ENCODE measurements at regions not wholly inside any gene's neighbourhood (a gene's known extent, or its start where the extent isn't known, plus 50 kb on each side); places are given as distances from the start of the nearest gene placed in this dataset.
"Not testable (repeated sequence)": the region's sequence is repeated elsewhere in the genome, so short reads cannot be mapped to it uniquely, and the experiment has no call there.

DNA sequence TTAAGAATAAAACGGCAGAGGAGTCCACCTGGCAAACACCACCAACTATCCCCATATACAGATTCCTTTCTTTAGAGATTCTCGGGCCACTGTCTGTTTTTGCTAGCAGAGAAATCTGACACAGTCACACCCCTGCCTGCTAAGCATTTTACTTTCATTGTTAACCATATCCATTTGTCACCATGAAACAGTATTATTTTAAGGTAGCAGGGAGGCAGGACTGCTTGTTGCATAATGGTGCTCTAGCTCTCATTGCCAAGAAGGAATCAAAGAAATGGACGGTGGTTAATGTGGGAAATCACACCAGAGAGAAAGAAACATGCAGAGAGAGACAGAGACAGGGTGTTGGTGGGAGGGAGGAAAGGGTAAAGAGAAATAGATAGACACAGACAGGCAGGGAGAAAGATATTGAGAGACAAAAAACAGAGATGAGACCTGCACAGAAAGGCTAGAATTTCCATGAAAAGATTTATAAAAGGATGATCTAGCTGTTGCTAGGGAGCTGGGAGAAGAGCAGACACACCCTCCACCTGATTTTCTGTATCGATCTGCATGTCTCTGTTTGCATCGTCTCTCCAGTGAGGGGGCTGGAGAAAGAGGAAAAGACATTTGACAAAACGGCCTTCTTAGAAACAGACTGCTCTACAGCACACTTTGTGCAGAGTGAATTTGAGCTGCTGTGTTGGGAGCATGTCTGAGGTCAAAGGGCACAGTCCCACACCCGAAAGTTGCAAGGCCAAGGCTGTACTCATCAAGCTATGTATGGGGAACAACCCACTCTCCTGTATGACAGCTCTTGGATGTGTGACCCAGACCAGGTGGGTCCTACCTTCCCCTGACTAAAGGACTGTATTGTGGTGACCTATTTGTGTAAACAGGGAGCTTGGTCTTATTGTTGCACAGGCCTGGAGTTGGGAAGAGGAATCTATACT lies 303.1 kb downstream of the FZD1 start:
- no peaks in the 10 kb centered on the region for H3K27me3 ChIP-seq (ENCODE audit: control insufficient read depth in 2 of 2, insufficient read depth in 1 of 2, low read length in 1 of 2)
- no peaks in the 10 kb centered on the region for H3K4me1 ChIP-seq (ENCODE audit: control insufficient read depth in 2 of 2, insufficient read depth in 2 of 2, low read length in 2 of 2)
- no peak overlapping the region for H3K4me3 ChIP-seq (ENCODE audit: low read length in 2 of 2)
- H3K27ac ChIP-seq (ENCODE audit: low read depth in 1 of 2, low read length in 1 of 2): no peak overlapping the region
- no peaks in the 10 kb centered on the region for H3K36me3 ChIP-seq (ENCODE audit: control insufficient read depth in 2 of 2, insufficient read depth in 2 of 2, low read length in 1 of 2)
- no peak for DNase-seq (ENCODE audit: low read depth in 6 of 9, low spot score in 9 of 9)
- 77% methylated on average over 7 of the region's 7 CpGs for WGBS
- no peaks in the 10 kb centered on the region for H3K9me3 ChIP-seq (ENCODE audit: control insufficient read depth in 2 of 2, insufficient read depth in 1 of 2, low read length in 1 of 2)

DNA sequence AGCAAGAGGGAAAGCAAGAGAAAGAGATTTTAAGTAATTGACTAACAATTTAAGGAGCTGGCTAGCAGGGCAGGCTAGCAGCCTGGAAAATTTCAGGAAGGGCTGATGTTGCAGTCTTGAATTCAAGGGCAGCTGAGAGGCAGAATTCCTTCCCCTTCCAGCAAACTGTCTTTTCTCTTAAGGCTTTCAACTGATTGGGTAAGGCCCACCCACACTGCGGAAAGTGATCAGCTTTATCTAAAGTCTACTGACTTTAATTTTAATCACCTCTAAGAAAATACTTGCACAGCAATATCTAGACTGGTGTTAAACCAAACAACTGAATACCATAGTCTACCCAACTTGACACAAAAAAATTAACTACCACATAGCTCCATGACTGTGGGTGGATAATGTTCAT lies 303.9 kb downstream of the FZD1 start:
- no peak for DNase-seq (ENCODE audit: low read depth in 6 of 9, low spot score in 9 of 9)
- no peaks in the 10 kb centered on the region for H3K36me3 ChIP-seq (ENCODE audit: control insufficient read depth in 2 of 2, insufficient read depth in 2 of 2, low read length in 1 of 2)
- H3K9me3 ChIP-seq (ENCODE audit: control insufficient read depth in 2 of 2, insufficient read depth in 1 of 2, low read length in 1 of 2): no peaks in the 10 kb centered on the region
- no peak overlapping the region for H3K4me3 ChIP-seq (ENCODE audit: low read length in 2 of 2)
- no peak overlapping the region for H3K27ac ChIP-seq (ENCODE audit: low read depth in 1 of 2, low read length in 1 of 2)
- no peaks in the 10 kb centered on the region for H3K27me3 ChIP-seq (ENCODE audit: control insufficient read depth in 2 of 2, insufficient read depth in 1 of 2, low read length in 1 of 2)
- 95% methylated on average over 1 of the region's 1 CpG for WGBS
- H3K4me1 ChIP-seq (ENCODE audit: control insufficient read depth in 2 of 2, insufficient read depth in 2 of 2, low read length in 2 of 2): no peaks in the 10 kb centered on the region

DNA sequence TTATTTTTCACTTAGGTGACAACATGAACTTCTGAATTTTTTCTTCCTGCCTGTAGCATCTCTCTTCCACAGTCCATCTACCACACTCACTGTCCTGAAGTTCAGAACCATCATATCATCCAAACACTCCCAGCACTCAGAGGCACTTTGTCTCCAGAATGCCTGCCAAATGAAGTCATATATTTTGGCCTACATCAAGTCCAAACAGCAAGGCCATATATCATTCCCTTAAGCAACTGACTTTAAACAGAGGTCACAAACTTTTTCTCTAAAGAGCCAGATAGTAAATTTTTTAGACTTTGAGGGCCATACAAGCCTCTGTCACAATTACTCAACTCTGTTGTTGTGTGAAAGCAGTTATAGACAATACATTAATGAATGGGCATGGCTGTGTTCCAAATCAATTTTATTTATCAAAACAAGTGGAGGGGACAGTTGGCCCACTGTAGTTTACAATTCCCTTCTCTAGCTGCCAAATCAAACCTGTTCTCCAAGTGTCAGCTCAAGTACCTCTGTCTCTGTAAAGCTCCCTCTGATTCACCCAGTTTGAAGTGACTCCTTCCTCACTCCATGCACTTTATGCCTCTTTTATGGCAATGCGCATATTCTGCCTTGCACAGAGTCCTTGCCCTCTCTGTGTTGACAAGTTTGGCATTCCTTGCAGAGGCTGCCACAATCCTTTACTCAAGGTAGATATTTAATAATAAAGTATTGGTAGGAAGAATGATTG lies 305.7 kb downstream of the FZD1 start:
- H3K27me3 ChIP-seq (ENCODE audit: control insufficient read depth in 2 of 2, insufficient read depth in 1 of 2, low read length in 1 of 2): no peaks in the 10 kb centered on the region
- no peak for DNase-seq (ENCODE audit: low read depth in 6 of 9, low spot score in 9 of 9)
- no peaks in the 10 kb centered on the region for H3K36me3 ChIP-seq (ENCODE audit: control insufficient read depth in 2 of 2, insufficient read depth in 2 of 2, low read length in 1 of 2)
- H3K27ac ChIP-seq (ENCODE audit: low read depth in 1 of 2, low read length in 1 of 2): no peak overlapping the region
- H3K4me3 ChIP-seq (ENCODE audit: low read length in 2 of 2): no peak overlapping the region
- no peaks in the 10 kb centered on the region for H3K9me3 ChIP-seq (ENCODE audit: control insufficient read depth in 2 of 2, insufficient read depth in 1 of 2, low read length in 1 of 2)
- no peaks in the 10 kb centered on the region for H3K4me1 ChIP-seq (ENCODE audit: control insufficient read depth in 2 of 2, insufficient read depth in 2 of 2, low read length in 2 of 2)
- WGBS: 98% methylated on average over 1 of the region's 1 CpG

DNA sequence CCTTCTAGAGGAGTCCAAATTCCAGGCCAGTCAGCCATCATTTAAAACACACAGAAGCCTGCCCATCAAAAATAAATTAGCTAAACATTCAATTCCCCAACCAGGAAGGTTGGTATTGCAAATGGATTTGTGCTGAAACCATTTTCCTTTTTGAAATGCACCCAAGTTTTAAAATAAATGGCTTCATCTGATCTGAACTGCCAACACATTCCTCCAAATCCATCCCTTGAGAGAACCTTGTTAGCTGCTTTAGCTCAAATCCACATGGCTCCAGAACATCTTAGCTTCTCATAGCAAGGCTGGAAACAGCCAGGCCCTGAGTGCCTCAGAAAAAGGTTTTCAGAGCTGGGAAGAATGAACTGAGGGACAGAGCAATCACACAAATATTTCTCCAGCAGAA lies 306.3 kb downstream of the FZD1 start:
- Histone ChIP-seq H3K4me3 (ENCODE audit: low read length in 2 of 2) (no peak overlapping the region), H3K36me3 (ENCODE audit: control insufficient read depth in 2 of 2, insufficient read depth in 2 of 2, low read length in 1 of 2) (no peaks in the 10 kb centered on the region), H3K4me1 (ENCODE audit: control insufficient read depth in 2 of 2, insufficient read depth in 2 of 2, low read length in 2 of 2) (no peaks in the 10 kb centered on the region), H3K27me3 (ENCODE audit: control insufficient read depth in 2 of 2, insufficient read depth in 1 of 2, low read length in 1 of 2) (no peaks in the 10 kb centered on the region), H3K27ac (ENCODE audit: low read depth in 1 of 2, low read length in 1 of 2) (no peak overlapping the region), H3K9me3 (ENCODE audit: control insufficient read depth in 2 of 2, insufficient read depth in 1 of 2, low read length in 1 of 2) (no peaks in the 10 kb centered on the region)
- DNase-seq (ENCODE audit: low read depth in 6 of 9, low spot score in 9 of 9): no peak

DNA sequence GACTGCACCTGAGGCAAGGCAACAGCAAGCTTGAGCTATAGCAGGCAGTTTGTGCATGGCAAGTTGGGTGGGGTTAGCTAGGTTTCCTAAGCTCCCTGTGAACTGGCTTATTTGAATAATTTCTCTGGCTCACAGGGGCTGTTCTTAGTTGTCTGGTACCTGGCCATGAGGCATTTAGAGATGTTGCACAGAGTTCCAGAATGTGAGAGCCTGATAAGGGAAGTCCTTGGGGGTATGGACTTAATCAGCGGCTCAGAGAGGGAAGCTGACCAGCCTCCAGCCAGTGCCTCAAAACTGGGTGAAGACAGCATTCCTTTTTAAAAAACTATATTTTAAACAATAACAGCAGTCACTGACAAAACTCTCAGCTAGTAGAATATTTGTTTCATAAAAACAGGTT lies 307.4 kb downstream of the FZD1 start:
- no peaks in the 10 kb centered on the region for H3K36me3 ChIP-seq (ENCODE audit: control insufficient read depth in 2 of 2, insufficient read depth in 2 of 2, low read length in 1 of 2)
- H3K4me3 ChIP-seq (ENCODE audit: low read length in 2 of 2): no peak overlapping the region
- no peak overlapping the region for H3K27ac ChIP-seq (ENCODE audit: low read depth in 1 of 2, low read length in 1 of 2)
- 91% methylated on average over 1 of the region's 1 CpG for WGBS
- no peaks in the 10 kb centered on the region for H3K4me1 ChIP-seq (ENCODE audit: control insufficient read depth in 2 of 2, insufficient read depth in 2 of 2, low read length in 2 of 2)
- no peaks in the 10 kb centered on the region for H3K9me3 ChIP-seq (ENCODE audit: control insufficient read depth in 2 of 2, insufficient read depth in 1 of 2, low read length in 1 of 2)
- no peak for DNase-seq (ENCODE audit: low read depth in 6 of 9, low spot score in 9 of 9)
- H3K27me3 ChIP-seq (ENCODE audit: control insufficient read depth in 2 of 2, insufficient read depth in 1 of 2, low read length in 1 of 2): no peaks in the 10 kb centered on the region

DNA sequence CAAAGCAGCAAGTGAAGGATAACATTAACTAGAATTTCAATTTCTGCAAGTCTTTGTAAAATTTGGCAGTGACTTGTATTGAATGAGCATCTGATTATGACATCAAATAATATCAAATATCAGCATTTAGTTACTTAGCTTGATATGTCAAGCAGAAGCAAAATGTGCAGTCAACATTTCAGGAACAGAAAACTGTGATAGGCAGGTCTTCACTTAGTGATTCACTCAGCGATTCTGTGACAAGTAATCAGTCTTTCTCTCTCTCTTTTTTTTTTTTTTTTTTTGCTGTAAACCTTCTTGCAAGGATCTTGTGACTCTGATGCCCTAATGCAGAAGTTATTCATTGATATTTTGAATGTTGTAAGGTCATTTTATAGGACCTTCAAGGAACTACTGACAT lies 307.1 kb downstream of the MTERF1 start:
- H3K36me3 ChIP-seq (ENCODE audit: control insufficient read depth in 2 of 2, insufficient read depth in 2 of 2, low read length in 1 of 2): no peaks in the 10 kb centered on the region
- no peak overlapping the region for H3K27ac ChIP-seq (ENCODE audit: low read depth in 1 of 2, low read length in 1 of 2)
- no peaks in the 10 kb centered on the region for H3K27me3 ChIP-seq (ENCODE audit: control insufficient read depth in 2 of 2, insufficient read depth in 1 of 2, low read length in 1 of 2)
- DNase-seq (ENCODE audit: low read depth in 6 of 9, low spot score in 9 of 9): no peak
- H3K4me1 ChIP-seq (ENCODE audit: control insufficient read depth in 2 of 2, insufficient read depth in 2 of 2, low read length in 2 of 2): no peaks in the 10 kb centered on the region
- 86% methylated on average over 1 of the region's 1 CpG for WGBS
- H3K9me3 ChIP-seq (ENCODE audit: control insufficient read depth in 2 of 2, insufficient read depth in 1 of 2, low read length in 1 of 2): no peaks in the 10 kb centered on the region
- no peak overlapping the region for H3K4me3 ChIP-seq (ENCODE audit: low read length in 2 of 2)

DNA sequence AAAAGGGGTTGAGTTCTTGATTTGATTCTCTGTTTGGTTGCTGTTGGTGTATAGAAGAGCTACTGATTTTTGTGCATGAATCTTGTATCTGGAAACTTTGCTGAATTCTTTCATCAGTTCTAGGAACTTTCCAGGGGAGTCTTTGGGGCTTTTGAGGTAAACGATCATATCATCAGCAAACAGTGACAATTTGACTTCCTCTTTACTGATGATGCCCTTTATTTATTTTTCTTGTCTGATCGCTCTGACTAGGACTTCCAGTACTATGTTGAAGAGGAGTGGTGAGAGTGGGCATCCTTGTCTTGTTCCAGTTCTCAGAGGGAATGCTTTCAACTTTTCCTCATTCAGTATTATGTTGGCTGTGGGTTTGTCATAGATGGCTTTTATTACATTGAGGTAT lies 304.0 kb downstream of the MTERF1 start:
- H3K4me3 ChIP-seq (ENCODE audit: low read length in 2 of 2); H3K36me3 ChIP-seq (ENCODE audit: control insufficient read depth in 2 of 2, insufficient read depth in 2 of 2, low read length in 1 of 2); DNase-seq (ENCODE audit: low read depth in 6 of 9, low spot score in 9 of 9); H3K9me3 ChIP-seq (ENCODE audit: control insufficient read depth in 2 of 2, insufficient read depth in 1 of 2, low read length in 1 of 2); H3K4me1 ChIP-seq (ENCODE audit: control insufficient read depth in 2 of 2, insufficient read depth in 2 of 2, low read length in 2 of 2); H3K27ac ChIP-seq (ENCODE audit: low read depth in 1 of 2, low read length in 1 of 2); H3K27me3 ChIP-seq (ENCODE audit: control insufficient read depth in 2 of 2, insufficient read depth in 1 of 2, low read length in 1 of 2): not testable (repeated sequence)
- 92% methylated on average over 2 of the region's 2 CpGs for WGBS

DNA sequence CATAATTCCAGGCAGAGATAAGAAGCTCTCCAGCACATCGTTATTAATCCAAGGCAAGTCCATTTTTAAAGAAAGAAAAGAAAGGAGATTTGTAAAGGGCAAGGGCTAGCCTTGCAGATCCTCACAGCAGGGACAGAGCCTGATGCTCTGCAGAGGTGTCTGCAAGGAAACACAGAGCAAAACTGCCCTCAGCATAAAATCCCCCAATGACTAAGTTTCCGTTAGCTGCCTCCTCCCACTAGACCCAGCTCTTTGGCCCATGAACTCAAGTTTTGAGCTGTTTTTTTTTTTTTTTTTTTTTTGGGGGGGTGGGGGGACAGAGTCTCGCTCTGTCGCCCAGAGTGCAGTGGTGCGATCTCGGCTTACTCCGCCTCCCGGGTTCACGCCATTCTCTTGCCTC lies 300.7 kb downstream of the MTERF1 start:
- Histone ChIP-seq H3K36me3 (ENCODE audit: control insufficient read depth in 2 of 2, insufficient read depth in 2 of 2, low read length in 1 of 2) (no peaks in the 10 kb centered on the region), H3K27me3 (ENCODE audit: control insufficient read depth in 2 of 2, insufficient read depth in 1 of 2, low read length in 1 of 2) (no peaks in the 10 kb centered on the region), H3K27ac (ENCODE audit: low read depth in 1 of 2, low read length in 1 of 2) (no peak overlapping the region), H3K4me3 (ENCODE audit: low read length in 2 of 2) (no peak overlapping the region), H3K4me1 (ENCODE audit: control insufficient read depth in 2 of 2, insufficient read depth in 2 of 2, low read length in 2 of 2) (no peaks in the 10 kb centered on the region), H3K9me3 (ENCODE audit: control insufficient read depth in 2 of 2, insufficient read depth in 1 of 2, low read length in 1 of 2) (no peaks in the 10 kb centered on the region)
- no peak for DNase-seq (ENCODE audit: low read depth in 6 of 9, low spot score in 9 of 9)
- WGBS: 95% methylated on average over 9 of the region's 9 CpGs

DNA sequence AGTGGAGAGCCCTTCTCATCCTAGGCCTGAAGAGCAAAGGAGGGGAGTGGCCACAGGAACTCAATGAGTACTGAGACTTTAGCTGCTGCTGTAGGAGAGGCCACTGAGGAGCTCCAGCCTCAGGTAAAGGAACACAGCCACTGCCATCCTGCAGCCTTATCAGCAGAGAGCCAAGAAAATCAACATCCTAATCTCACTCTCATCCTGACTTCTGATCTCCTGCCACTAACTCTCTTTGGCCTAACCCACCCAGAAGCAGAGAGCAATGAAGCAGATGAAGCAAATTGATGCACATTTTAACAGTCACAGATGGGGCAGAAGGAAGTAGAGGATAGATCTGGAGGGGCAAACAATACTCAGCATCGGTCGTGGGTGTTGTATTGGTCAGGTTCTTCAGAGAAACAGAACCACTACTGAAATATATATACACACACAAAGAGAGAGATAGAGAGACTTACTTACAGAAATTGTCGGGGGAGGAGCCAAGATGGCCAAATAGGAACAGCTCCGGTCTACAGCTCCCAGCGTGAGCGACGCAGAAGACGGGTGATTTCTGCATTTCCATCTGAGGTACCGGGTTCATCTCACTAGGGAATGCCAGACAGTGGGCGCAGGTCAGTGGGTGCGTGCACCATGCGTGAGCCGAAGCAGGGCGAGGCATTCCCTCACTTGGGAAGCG lies 297.6 kb downstream of the MTERF1 start:
- WGBS: 97% methylated on average over 15 of the region's 15 CpGs

More for the DNA sequence above, 297.6 kb downstream of the MTERF1 start:
- DNase-seq (ENCODE audit: low read depth in 6 of 9, low spot score in 9 of 9): no peak
- H3K9me3 ChIP-seq (ENCODE audit: control insufficient read depth in 2 of 2, insufficient read depth in 1 of 2, low read length in 1 of 2): no peaks in the 10 kb centered on the region
- no peaks in the 10 kb centered on the region for H3K4me1 ChIP-seq (ENCODE audit: control insufficient read depth in 2 of 2, insufficient read depth in 2 of 2, low read length in 2 of 2)
- no peaks in the 10 kb centered on the region for H3K27me3 ChIP-seq (ENCODE audit: control insufficient read depth in 2 of 2, insufficient read depth in 1 of 2, low read length in 1 of 2)
- H3K4me3 ChIP-seq (ENCODE audit: low read length in 2 of 2): no peak overlapping the region
- H3K27ac ChIP-seq (ENCODE audit: low read depth in 1 of 2, low read length in 1 of 2): no peak overlapping the region
- H3K36me3 ChIP-seq (ENCODE audit: control insufficient read depth in 2 of 2, insufficient read depth in 2 of 2, low read length in 1 of 2): no peaks in the 10 kb centered on the region

Data from thymus (tissue), 11 donors.